ENCODE measurements at regions not wholly inside any gene's neighbourhood (a gene's known extent, or its start where the extent isn't known, plus 50 kb on each side); places are given as distances from the start of the nearest gene placed in this dataset.
"Not testable (repeated sequence)": the region's sequence is repeated elsewhere in the genome, so short reads cannot be mapped to it uniquely, and the experiment has no call there.

- Histone ChIP-seq H3K27me3 (ENCODE audit: control insufficient read depth in 1 of 2, insufficient read depth in 2 of 2, low read length in 2 of 2) (no peaks in the 10 kb centered on the region), H3K4me1 (ENCODE audit: control insufficient read depth, insufficient read depth, low read length) (no peaks in the 10 kb centered on the region), H3K4me3 (ENCODE audit: low read length in 2 of 2) (no peak overlapping the region), H3K9ac (ENCODE audit: low read length in 2 of 2) (no peak overlapping the region), H3K9me3 (ENCODE audit: control insufficient read depth in 2 of 2, low read length in 2 of 2) (no peaks in the 10 kb centered on the region), H3K27ac (ENCODE audit: low read length) (no peak overlapping the region), H3K36me3 (ENCODE audit: control insufficient read depth in 2 of 2, insufficient read depth in 2 of 2, low read length in 2 of 2) (no peaks in the 10 kb centered on the region)
These were observed 1470.1 kb upstream of the GOT2 start for GRCh38 chr16:60204181-60204580.

GRCh38 chr16:60203525-60204124, 1469.5 kb upstream of the GOT2 start:
- H3K27ac ChIP-seq (ENCODE audit: low read length): no peak overlapping the region

GRCh38 chr16:60200729-60201128, 1466.6 kb upstream of the GOT2 start:
- not testable (repeated sequence) for H3K9me3 ChIP-seq (ENCODE audit: control insufficient read depth in 2 of 2, low read length in 2 of 2); H3K4me1 ChIP-seq (ENCODE audit: control insufficient read depth, insufficient read depth, low read length); H3K9ac ChIP-seq (ENCODE audit: low read length in 2 of 2); H3K27me3 ChIP-seq (ENCODE audit: control insufficient read depth in 1 of 2, insufficient read depth in 2 of 2, low read length in 2 of 2); H3K27ac ChIP-seq (ENCODE audit: low read length); H3K36me3 ChIP-seq (ENCODE audit: control insufficient read depth in 2 of 2, insufficient read depth in 2 of 2, low read length in 2 of 2); H3K4me3 ChIP-seq (ENCODE audit: low read length in 2 of 2)

More at GRCh38 chr16:60203525-60204124, 1469.5 kb upstream of the GOT2 start:
- Histone ChIP-seq H3K36me3 (ENCODE audit: control insufficient read depth in 2 of 2, insufficient read depth in 2 of 2, low read length in 2 of 2) (no peaks in the 10 kb centered on the region), H3K4me3 (ENCODE audit: low read length in 2 of 2) (no peak overlapping the region), H3K9me3 (ENCODE audit: control insufficient read depth in 2 of 2, low read length in 2 of 2) (no peaks in the 10 kb centered on the region), H3K9ac (ENCODE audit: low read length in 2 of 2) (no peak overlapping the region), H3K4me1 (ENCODE audit: control insufficient read depth, insufficient read depth, low read length) (no peaks in the 10 kb centered on the region), H3K27me3 (ENCODE audit: control insufficient read depth in 1 of 2, insufficient read depth in 2 of 2, low read length in 2 of 2) (no peaks in the 10 kb centered on the region)

- Histone ChIP-seq H3K4me3 (ENCODE audit: low read length in 2 of 2) (no peak overlapping the region), H3K36me3 (ENCODE audit: control insufficient read depth in 2 of 2, insufficient read depth in 2 of 2, low read length in 2 of 2) (no peaks in the 10 kb centered on the region), H3K27me3 (ENCODE audit: control insufficient read depth in 1 of 2, insufficient read depth in 2 of 2, low read length in 2 of 2) (no peaks in the 10 kb centered on the region), H3K9me3 (ENCODE audit: control insufficient read depth in 2 of 2, low read length in 2 of 2) (no peaks in the 10 kb centered on the region), H3K27ac (ENCODE audit: low read length) (no peak overlapping the region), H3K9ac (ENCODE audit: low read length in 2 of 2) (no peak overlapping the region), H3K4me1 (ENCODE audit: control insufficient read depth, insufficient read depth, low read length) (no peaks in the 10 kb centered on the region)
These were observed 1466.0 kb upstream of the GOT2 start for GRCh38 chr16:60200161-60200560.

- Histone ChIP-seq H3K27ac (ENCODE audit: low read length) (no peak overlapping the region), H3K9me3 (ENCODE audit: control insufficient read depth in 2 of 2, low read length in 2 of 2) (no peaks in the 10 kb centered on the region), H3K27me3 (ENCODE audit: control insufficient read depth in 1 of 2, insufficient read depth in 2 of 2, low read length in 2 of 2) (no peaks in the 10 kb centered on the region), H3K4me1 (ENCODE audit: control insufficient read depth, insufficient read depth, low read length) (no peaks in the 10 kb centered on the region), H3K9ac (ENCODE audit: low read length in 2 of 2) (no peak overlapping the region), H3K36me3 (ENCODE audit: control insufficient read depth in 2 of 2, insufficient read depth in 2 of 2, low read length in 2 of 2) (no peaks in the 10 kb centered on the region), H3K4me3 (ENCODE audit: low read length in 2 of 2) (no peak overlapping the region)
These were observed 1465.0 kb upstream of the GOT2 start for GRCh38 chr16:60199150-60199549.

- H3K27ac ChIP-seq (ENCODE audit: low read length): no peak overlapping the region
- H3K9ac ChIP-seq (ENCODE audit: low read length in 2 of 2): no peak overlapping the region
- no peaks in the 10 kb centered on the region for H3K36me3 ChIP-seq (ENCODE audit: control insufficient read depth in 2 of 2, insufficient read depth in 2 of 2, low read length in 2 of 2)
- no peak overlapping the region for H3K4me3 ChIP-seq (ENCODE audit: low read length in 2 of 2)
- H3K27me3 ChIP-seq (ENCODE audit: control insufficient read depth in 1 of 2, insufficient read depth in 2 of 2, low read length in 2 of 2): no peaks in the 10 kb centered on the region
- no peaks in the 10 kb centered on the region for H3K9me3 ChIP-seq (ENCODE audit: control insufficient read depth in 2 of 2, low read length in 2 of 2)
- no peaks in the 10 kb centered on the region for H3K4me1 ChIP-seq (ENCODE audit: control insufficient read depth, insufficient read depth, low read length)
These were observed 1447.4 kb upstream of the GOT2 start for GRCh38 chr16:60181536-60181935.

GRCh38 chr16:60180609-60181008, 1446.5 kb upstream of the GOT2 start:
- Histone ChIP-seq H3K9me3 (ENCODE audit: control insufficient read depth in 2 of 2, low read length in 2 of 2) (no peaks in the 10 kb centered on the region), H3K4me3 (ENCODE audit: low read length in 2 of 2) (no peak overlapping the region), H3K36me3 (ENCODE audit: control insufficient read depth in 2 of 2, insufficient read depth in 2 of 2, low read length in 2 of 2) (no peaks in the 10 kb centered on the region), H3K9ac (ENCODE audit: low read length in 2 of 2) (no peak overlapping the region), H3K4me1 (ENCODE audit: control insufficient read depth, insufficient read depth, low read length) (no peaks in the 10 kb centered on the region), H3K27me3 (ENCODE audit: control insufficient read depth in 1 of 2, insufficient read depth in 2 of 2, low read length in 2 of 2) (no peaks in the 10 kb centered on the region), H3K27ac (ENCODE audit: low read length) (no peak overlapping the region)

- Histone ChIP-seq H3K27ac (ENCODE audit: low read length) (no peak overlapping the region), H3K27me3 (ENCODE audit: control insufficient read depth in 1 of 2, insufficient read depth in 2 of 2, low read length in 2 of 2) (no peaks in the 10 kb centered on the region), H3K36me3 (ENCODE audit: control insufficient read depth in 2 of 2, insufficient read depth in 2 of 2, low read length in 2 of 2) (no peaks in the 10 kb centered on the region), H3K4me1 (ENCODE audit: control insufficient read depth, insufficient read depth, low read length) (no peaks in the 10 kb centered on the region), H3K4me3 (ENCODE audit: low read length in 2 of 2) (no peak overlapping the region), H3K9ac (ENCODE audit: low read length in 2 of 2) (no peak overlapping the region), H3K9me3 (ENCODE audit: control insufficient read depth in 2 of 2, low read length in 2 of 2) (no peaks in the 10 kb centered on the region)
These were observed 1436.1 kb upstream of the GOT2 start for GRCh38 chr16:60170196-60170595.

- no peaks in the 10 kb centered on the region for H3K4me1 ChIP-seq (ENCODE audit: control insufficient read depth, insufficient read depth, low read length)
- H3K27me3 ChIP-seq (ENCODE audit: control insufficient read depth in 1 of 2, insufficient read depth in 2 of 2, low read length in 2 of 2): no peaks in the 10 kb centered on the region
- no peaks in the 10 kb centered on the region for H3K36me3 ChIP-seq (ENCODE audit: control insufficient read depth in 2 of 2, insufficient read depth in 2 of 2, low read length in 2 of 2)
- no peak overlapping the region for H3K4me3 ChIP-seq (ENCODE audit: low read length in 2 of 2)
- H3K27ac ChIP-seq (ENCODE audit: low read length): no peak overlapping the region
- no peak overlapping the region for H3K9ac ChIP-seq (ENCODE audit: low read length in 2 of 2)
- no peaks in the 10 kb centered on the region for H3K9me3 ChIP-seq (ENCODE audit: control insufficient read depth in 2 of 2, low read length in 2 of 2)
These were observed 1432.0 kb upstream of the GOT2 start for GRCh38 chr16:60166111-60166510.

GRCh38 chr16:60151987-60152386, 1417.9 kb upstream of the GOT2 start:
- no peaks in the 10 kb centered on the region for H3K9me3 ChIP-seq (ENCODE audit: control insufficient read depth in 2 of 2, low read length in 2 of 2)
- H3K27me3 ChIP-seq (ENCODE audit: control insufficient read depth in 1 of 2, insufficient read depth in 2 of 2, low read length in 2 of 2): no peaks in the 10 kb centered on the region
- no peaks in the 10 kb centered on the region for H3K4me1 ChIP-seq (ENCODE audit: control insufficient read depth, insufficient read depth, low read length)
- H3K4me3 ChIP-seq (ENCODE audit: low read length in 2 of 2): no peak overlapping the region
- no peaks in the 10 kb centered on the region for H3K36me3 ChIP-seq (ENCODE audit: control insufficient read depth in 2 of 2, insufficient read depth in 2 of 2, low read length in 2 of 2)
- no peak overlapping the region for H3K27ac ChIP-seq (ENCODE audit: low read length)
- H3K9ac ChIP-seq (ENCODE audit: low read length in 2 of 2): no peak overlapping the region

- Histone ChIP-seq H3K4me3 (ENCODE audit: low read length in 2 of 2) (no peak overlapping the region), H3K9ac (ENCODE audit: low read length in 2 of 2) (no peak overlapping the region), H3K27ac (ENCODE audit: low read length) (no peak overlapping the region)
These were observed 1416.8 kb upstream of the GOT2 start for GRCh38 chr16:60150907-60151306.

More at GRCh38 chr16:60150907-60151306, 1416.8 kb upstream of the GOT2 start:
- Histone ChIP-seq H3K27me3 (ENCODE audit: control insufficient read depth in 1 of 2, insufficient read depth in 2 of 2, low read length in 2 of 2) (no peaks in the 10 kb centered on the region), H3K4me1 (ENCODE audit: control insufficient read depth, insufficient read depth, low read length) (no peaks in the 10 kb centered on the region), H3K9me3 (ENCODE audit: control insufficient read depth in 2 of 2, low read length in 2 of 2) (no peaks in the 10 kb centered on the region), H3K36me3 (ENCODE audit: control insufficient read depth in 2 of 2, insufficient read depth in 2 of 2, low read length in 2 of 2) (no peaks in the 10 kb centered on the region)
